ENCODE measurements at regions not wholly inside any gene's neighbourhood (a gene's known extent, or its start where the extent isn't known, plus 50 kb on each side); places are given as distances from the start of the nearest gene placed in this dataset.

DNA sequence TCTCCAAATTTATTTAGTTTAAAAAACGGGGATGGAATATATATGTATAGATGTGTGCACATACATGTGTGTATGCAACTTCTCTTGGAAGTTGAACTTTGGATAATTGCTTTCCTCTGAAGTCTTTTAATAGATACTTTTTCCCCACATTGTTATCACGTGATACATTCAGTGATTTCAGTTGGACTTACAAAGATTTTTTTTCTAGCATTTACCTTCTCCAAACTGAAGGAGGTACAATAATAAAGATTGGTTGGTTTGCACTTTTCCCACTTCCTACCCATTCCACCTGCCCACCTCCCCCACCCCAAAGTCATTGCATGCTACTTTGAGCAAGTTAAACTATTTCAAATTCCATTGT is 206.1 kb upstream of the FSHR start:
- TF ChIP-seq, protein P1, sequence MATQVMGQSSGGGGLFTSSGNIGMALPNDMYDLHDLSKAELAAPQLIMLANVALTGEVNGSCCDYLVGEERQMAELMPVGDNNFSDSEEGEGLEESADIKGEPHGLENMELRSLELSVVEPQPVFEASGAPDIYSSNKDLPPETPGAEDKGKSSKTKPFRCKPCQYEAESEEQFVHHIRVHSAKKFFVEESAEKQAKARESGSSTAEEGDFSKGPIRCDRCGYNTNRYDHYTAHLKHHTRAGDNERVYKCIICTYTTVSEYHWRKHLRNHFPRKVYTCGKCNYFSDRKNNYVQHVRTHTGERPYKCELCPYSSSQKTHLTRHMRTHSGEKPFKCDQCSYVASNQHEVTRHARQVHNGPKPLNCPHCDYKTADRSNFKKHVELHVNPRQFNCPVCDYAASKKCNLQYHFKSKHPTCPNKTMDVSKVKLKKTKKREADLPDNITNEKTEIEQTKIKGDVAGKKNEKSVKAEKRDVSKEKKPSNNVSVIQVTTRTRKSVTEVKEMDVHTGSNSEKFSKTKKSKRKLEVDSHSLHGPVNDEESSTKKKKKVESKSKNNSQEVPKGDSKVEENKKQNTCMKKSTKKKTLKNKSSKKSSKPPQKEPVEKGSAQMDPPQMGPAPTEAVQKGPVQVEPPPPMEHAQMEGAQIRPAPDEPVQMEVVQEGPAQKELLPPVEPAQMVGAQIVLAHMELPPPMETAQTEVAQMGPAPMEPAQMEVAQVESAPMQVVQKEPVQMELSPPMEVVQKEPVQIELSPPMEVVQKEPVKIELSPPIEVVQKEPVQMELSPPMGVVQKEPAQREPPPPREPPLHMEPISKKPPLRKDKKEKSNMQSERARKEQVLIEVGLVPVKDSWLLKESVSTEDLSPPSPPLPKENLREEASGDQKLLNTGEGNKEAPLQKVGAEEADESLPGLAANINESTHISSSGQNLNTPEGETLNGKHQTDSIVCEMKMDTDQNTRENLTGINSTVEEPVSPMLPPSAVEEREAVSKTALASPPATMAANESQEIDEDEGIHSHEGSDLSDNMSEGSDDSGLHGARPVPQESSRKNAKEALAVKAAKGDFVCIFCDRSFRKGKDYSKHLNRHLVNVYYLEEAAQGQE (IDR thresholded peaks at IDR 0.05; ENCODE audit: insufficient replicate concordance, low read depth), result no peak
- TF ChIP-seq, protein P2, sequence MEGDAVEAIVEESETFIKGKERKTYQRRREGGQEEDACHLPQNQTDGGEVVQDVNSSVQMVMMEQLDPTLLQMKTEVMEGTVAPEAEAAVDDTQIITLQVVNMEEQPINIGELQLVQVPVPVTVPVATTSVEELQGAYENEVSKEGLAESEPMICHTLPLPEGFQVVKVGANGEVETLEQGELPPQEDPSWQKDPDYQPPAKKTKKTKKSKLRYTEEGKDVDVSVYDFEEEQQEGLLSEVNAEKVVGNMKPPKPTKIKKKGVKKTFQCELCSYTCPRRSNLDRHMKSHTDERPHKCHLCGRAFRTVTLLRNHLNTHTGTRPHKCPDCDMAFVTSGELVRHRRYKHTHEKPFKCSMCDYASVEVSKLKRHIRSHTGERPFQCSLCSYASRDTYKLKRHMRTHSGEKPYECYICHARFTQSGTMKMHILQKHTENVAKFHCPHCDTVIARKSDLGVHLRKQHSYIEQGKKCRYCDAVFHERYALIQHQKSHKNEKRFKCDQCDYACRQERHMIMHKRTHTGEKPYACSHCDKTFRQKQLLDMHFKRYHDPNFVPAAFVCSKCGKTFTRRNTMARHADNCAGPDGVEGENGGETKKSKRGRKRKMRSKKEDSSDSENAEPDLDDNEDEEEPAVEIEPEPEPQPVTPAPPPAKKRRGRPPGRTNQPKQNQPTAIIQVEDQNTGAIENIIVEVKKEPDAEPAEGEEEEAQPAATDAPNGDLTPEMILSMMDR (IDR thresholded peaks at IDR 0.05; ENCODE audit: insufficient read depth, low read length), result no peak
- TF ChIP-seq GABPA (IDR thresholded peaks at IDR 0.05; ENCODE audit: low read depth) (no peak), POLR2AphosphoS5 (IDR thresholded peaks at IDR 0.05; ENCODE audit: low read depth) (no peak), SPI1 (IDR thresholded peaks at IDR 0.05; ENCODE audit: borderline replicate concordance, low read depth) (no peak)
